SK-N-SH (cell line): ENCODE measurements at regions not wholly inside any gene's neighbourhood (a gene's known extent, or its start where the extent isn't known, plus 50 kb on each side); places are given as distances from the start of the nearest gene placed in this dataset.
A peak's percentile ranks its signal among the peaks of the same experiment; 100 is the strongest.

ENCODE experiments used
- CTCF ChIA-PET: fragments of 300-600, 350-600 bp; formaldehyde crosslinking; extraction: SDS; loops from one replicate; lab custom pipeline; 2021; lab: Yijun Ruan, JAX
- POLR2A ChIA-PET: fragments of 350-600 bp; sonication (Branson Sonifier 250); formaldehyde crosslinking; extraction: SDS; loops from one replicate; lab custom pipeline; 2020; ENCODE audit warnings: antibody characterized with exemption, inconsistent platforms; lab: Yijun Ruan, JAX
- DNase-seq: peaks from one replicate; pipeline ENCODE4 v3.0.0; 2012
- H2AFZ ChIP-seq: fragments of 200-600 bp; sonication (generic); 2 replicates; pipeline ENCODE4 v1.8.1; 2016; ENCODE audit warnings: antibody characterized with exemption, mild to moderate bottlenecking, low read depth
- H3F3A ChIP-seq: fragments of 200-600 bp; sonication (generic); replicated peaks from 2 replicates; pipeline ENCODE3; 2016; ENCODE audit warnings: antibody characterized with exemption, mild to moderate bottlenecking; ENCODE audit not compliant: insufficient read depth
- H3K27ac ChIP-seq, 2 experiments: fragments of 200-500 bp in 1 of 2; fragments of 200-600 bp in 1 of 2; sonication (Bioruptor generic) in 1 of 2; sonication (generic), shearing (Covaris generic) in 1 of 2; 2 replicates each; pipeline versions ENCODE4 v1.5.1 to v1.6.1; 2014 to 2016; ENCODE audit warnings: low read depth in 2 of 2, inconsistent platforms in 1 of 2, low read length in 1 of 2, mild to moderate bottlenecking in 1 of 2, mixed read lengths in 1 of 2
- H3K27me3 ChIP-seq: fragments of 200-600 bp; sonication (generic), shearing (Covaris generic); 2 replicates; pipeline ENCODE4 v1.6.1; 2016; ENCODE audit warnings: mixed run types; ENCODE audit not compliant: insufficient read depth
- H3K36me3 ChIP-seq, 2 experiments: fragments of 200-500 bp in 1 of 2; fragments of 200-600 bp in 1 of 2; sonication (Bioruptor generic) in 1 of 2; sonication (generic) in 1 of 2; replicated peaks in 1 of 2; 2 replicates each; pipeline versions ENCODE3 to v1.5.1; 2014 to 2016; ENCODE audit warnings: low read length in 1 of 2, mild to moderate bottlenecking in 1 of 2; ENCODE audit not compliant: insufficient read depth in 2 of 2, control insufficient read depth in 1 of 2
- H3K4me1 ChIP-seq, 2 experiments: fragments of 200-500 bp in 1 of 2; fragments of 200-600 bp in 1 of 2; sonication (Bioruptor generic) in 1 of 2; sonication (generic), shearing (Covaris generic) in 1 of 2; 2 replicates each; pipeline versions ENCODE4 v1.5.1 to v1.6.1; 2014 to 2016; ENCODE audit warnings: low read depth in 1 of 2, low read length in 1 of 2, mixed run types in 1 of 2; ENCODE audit not compliant: insufficient read depth in 2 of 2, control insufficient read depth in 1 of 2
- H3K4me2 ChIP-seq: fragments of 200-600 bp; sonication (generic), shearing (Covaris generic); 2 replicates; pipeline ENCODE4 v1.6.1; 2017; ENCODE audit warnings: mixed run types
- H3K4me3 ChIP-seq, 2 experiments: fragments of 200-500 bp in 1 of 2; fragments of 200-600 bp in 1 of 2; sonication (Bioruptor generic) in 1 of 2; sonication (generic), shearing (Covaris generic) in 1 of 2; 2 replicates each; pipeline versions ENCODE4 v1.5.1 to v1.8.1; 2014 to 2016; ENCODE audit warnings: low read depth in 2 of 2, inconsistent platforms in 1 of 2, low read length in 1 of 2, mild to moderate bottlenecking in 1 of 2, mixed read lengths in 1 of 2, moderate library complexity in 1 of 2
- H3K79me2 ChIP-seq: fragments of 200-600 bp; sonication (generic); 2 replicates; pipeline ENCODE4 v1.8.1; 2017; ENCODE audit warnings: mild to moderate bottlenecking; ENCODE audit not compliant: insufficient read depth
- H3K9ac ChIP-seq: fragments of 200-600 bp; sonication (generic); 2 replicates; pipeline ENCODE4 v1.6.1; 2017; ENCODE audit warnings: mixed run types
- H3K9me2 ChIP-seq: fragments of 200-600 bp; sonication (generic); 2 replicates; pipeline ENCODE4 v1.6.1; 2017; ENCODE audit warnings: mixed run types
- H3K9me3 ChIP-seq: fragments of 200-600 bp; sonication (generic); 2 replicates; pipeline ENCODE4 v1.6.1; 2017; ENCODE audit warnings: mixed run types, mild to moderate bottlenecking, moderate library complexity
- H4K20me1 ChIP-seq: fragments of 200-600 bp; sonication (generic); 2 replicates; pipeline ENCODE4 v1.6.1; 2017; ENCODE audit warnings: mild to moderate bottlenecking, mixed run types; ENCODE audit not compliant: insufficient read depth
- ELF1 ChIP-seq: IDR thresholded peaks from 2 replicates; pipeline ENCODE4 v1.4.0; 2012
- FOSL2 ChIP-seq: IDR thresholded peaks from 2 replicates; pipeline ENCODE4 v1.4.0; 2012; ENCODE audit warnings: low read depth, mild to moderate bottlenecking, moderate library complexity, borderline replicate concordance
- JUND ChIP-seq: IDR thresholded peaks from 2 replicates; pipeline ENCODE4 v1.4.0; 2012
- MXI1 ChIP-seq: IDR thresholded peaks from 2 replicates; pipeline ENCODE4 v1.6.1; 2012; ENCODE audit warnings: mild to moderate bottlenecking, low read depth, low read length, improper control_type of control experiment
- RAD21 ChIP-seq: IDR thresholded peaks from 2 replicates; pipeline ENCODE4 v1.6.1; 2012; ENCODE audit warnings: mild to moderate bottlenecking, low read length
- RCOR1 ChIP-seq: fragments of 150-350 bp; IDR thresholded peaks from 2 replicates; pipeline ENCODE4 v1.6.1; 2017; ENCODE audit warnings: antibody characterized with exemption, low read length
- SIN3A ChIP-seq: IDR thresholded peaks from 2 replicates; pipeline ENCODE4 v1.6.1; 2012; ENCODE audit warnings: low read depth, mild to moderate bottlenecking, low read length, moderate library complexity, borderline replicate concordance
- SMC3 ChIP-seq: IDR thresholded peaks from 2 replicates; pipeline ENCODE4 v1.6.1; 2012; ENCODE audit warnings: low read depth, low read length, improper control_type of control experiment
- TCF12 ChIP-seq: IDR thresholded peaks from 2 replicates; pipeline ENCODE4 v1.4.0; 2012
- WGBS: methylation state at CpG from one replicate; pipeline ENCODE4 v1.1.6; 2017; ENCODE audit warnings: low lambda C conversion rate; 5-methylcytosine and 5-hydroxymethylcytosine counted together
- TF ChIP-seq, protein P1 (sequence below): fragments of 200-600 bp; sonication (generic); IDR thresholded peaks from 2 replicates; pipeline ENCODE4 v1.6.1; 2017; ENCODE audit warnings: antibody characterized with exemption, mild to moderate bottlenecking, moderate library complexity
- TF ChIP-seq, protein P2 (sequence below): fragments of 150-350 bp; IDR thresholded peaks from 2 replicates; pipeline ENCODE4 v1.6.1; 2017; ENCODE audit warnings: antibody characterized with exemption, low read length, low read depth, borderline replicate concordance
- TF ChIP-seq, protein P3 (sequence below): IDR thresholded peaks from 2 replicates; pipeline ENCODE4 v1.6.1; 2012; ENCODE audit warnings: mild to moderate bottlenecking, low read depth, low read length, moderate library complexity
- TF ChIP-seq, protein P4 (sequence below): IDR thresholded peaks from 2 replicates; pipeline ENCODE4; 2012

DNA sequence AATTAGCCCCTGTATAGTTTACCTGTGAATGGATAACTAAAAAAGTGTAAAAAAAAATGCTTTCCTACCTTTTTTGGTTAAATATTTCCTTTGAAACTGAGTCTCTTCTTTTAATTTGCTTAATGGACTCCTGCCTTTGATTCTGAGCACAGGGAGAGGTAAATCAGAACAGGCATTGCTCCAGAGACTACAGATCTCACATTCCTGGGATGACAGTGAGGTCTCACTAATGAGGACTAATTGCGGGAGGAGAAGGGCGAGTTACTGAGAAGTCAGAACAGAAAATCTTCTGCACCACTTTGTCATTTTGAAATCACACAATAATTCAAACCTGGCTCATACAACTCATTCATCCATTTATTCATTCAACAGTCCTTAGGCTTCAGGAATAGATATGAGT lies 437.0 kb upstream of the ASIC2 start (continued):
- TF ChIP-seq, protein P1, sequence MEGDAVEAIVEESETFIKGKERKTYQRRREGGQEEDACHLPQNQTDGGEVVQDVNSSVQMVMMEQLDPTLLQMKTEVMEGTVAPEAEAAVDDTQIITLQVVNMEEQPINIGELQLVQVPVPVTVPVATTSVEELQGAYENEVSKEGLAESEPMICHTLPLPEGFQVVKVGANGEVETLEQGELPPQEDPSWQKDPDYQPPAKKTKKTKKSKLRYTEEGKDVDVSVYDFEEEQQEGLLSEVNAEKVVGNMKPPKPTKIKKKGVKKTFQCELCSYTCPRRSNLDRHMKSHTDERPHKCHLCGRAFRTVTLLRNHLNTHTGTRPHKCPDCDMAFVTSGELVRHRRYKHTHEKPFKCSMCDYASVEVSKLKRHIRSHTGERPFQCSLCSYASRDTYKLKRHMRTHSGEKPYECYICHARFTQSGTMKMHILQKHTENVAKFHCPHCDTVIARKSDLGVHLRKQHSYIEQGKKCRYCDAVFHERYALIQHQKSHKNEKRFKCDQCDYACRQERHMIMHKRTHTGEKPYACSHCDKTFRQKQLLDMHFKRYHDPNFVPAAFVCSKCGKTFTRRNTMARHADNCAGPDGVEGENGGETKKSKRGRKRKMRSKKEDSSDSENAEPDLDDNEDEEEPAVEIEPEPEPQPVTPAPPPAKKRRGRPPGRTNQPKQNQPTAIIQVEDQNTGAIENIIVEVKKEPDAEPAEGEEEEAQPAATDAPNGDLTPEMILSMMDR, result no peak

DNA sequence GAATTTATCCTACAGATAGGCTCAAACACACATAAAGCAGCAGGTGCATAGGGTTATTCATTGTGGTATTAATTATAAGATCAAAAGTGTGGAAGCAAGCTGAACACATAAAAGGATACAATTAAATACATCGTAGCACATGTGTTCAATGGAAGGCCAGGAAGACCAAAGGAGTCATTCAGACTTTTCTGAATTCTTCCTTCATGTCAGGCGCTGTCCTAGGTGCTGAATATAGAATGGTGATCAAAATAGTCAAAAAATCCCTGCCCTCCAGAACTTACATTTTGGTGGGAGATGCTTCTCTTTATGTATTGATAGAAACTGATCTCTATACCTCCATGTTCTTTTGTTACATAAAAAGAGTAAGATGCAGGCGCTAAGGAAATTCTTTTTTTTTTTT lies 439.0 kb upstream of the ASIC2 start:
- DNase-seq, result no peak
- Histone ChIP-seq H3K36me3 (no peaks in the 10 kb centered on the region), H2AFZ (no peak overlapping the region), H3K4me1 (no peaks in the 10 kb centered on the region), H3K4me3 (no peak overlapping the region), H3K27me3 (no peaks in the 10 kb centered on the region), H4K20me1 (no peaks in the 10 kb centered on the region), H3K9me3 (no peaks in the 10 kb centered on the region), H3K4me2 (no peak overlapping the region), H3K9ac (no peak overlapping the region), H3K79me2 (no peaks in the 10 kb centered on the region), H3K9me2 (no peaks in the 10 kb centered on the region), H3F3A (no peaks in the 10 kb centered on the region), H3K27ac (no peak overlapping the region)
- WGBS, result 51% methylated on average over 3 of the region's 3 CpGs
- ChIA-PET POLR2A (no interaction called here), CTCF (interaction anchor here (0.5 to 3.4 kb wide), 3 partner anchors 12 to 19 kb away, joined by 3 to 26 read pairs (median 3); no protein-coding TSS in a partner anchor)
- TF ChIP-seq, protein P2, sequence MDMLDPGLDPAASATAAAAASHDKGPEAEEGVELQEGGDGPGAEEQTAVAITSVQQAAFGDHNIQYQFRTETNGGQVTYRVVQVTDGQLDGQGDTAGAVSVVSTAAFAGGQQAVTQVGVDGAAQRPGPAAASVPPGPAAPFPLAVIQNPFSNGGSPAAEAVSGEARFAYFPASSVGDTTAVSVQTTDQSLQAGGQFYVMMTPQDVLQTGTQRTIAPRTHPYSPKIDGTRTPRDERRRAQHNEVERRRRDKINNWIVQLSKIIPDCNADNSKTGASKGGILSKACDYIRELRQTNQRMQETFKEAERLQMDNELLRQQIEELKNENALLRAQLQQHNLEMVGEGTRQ, result no peak
- no peak for TF ChIP-seq SIN3A
- TF ChIP-seq, protein P3, sequence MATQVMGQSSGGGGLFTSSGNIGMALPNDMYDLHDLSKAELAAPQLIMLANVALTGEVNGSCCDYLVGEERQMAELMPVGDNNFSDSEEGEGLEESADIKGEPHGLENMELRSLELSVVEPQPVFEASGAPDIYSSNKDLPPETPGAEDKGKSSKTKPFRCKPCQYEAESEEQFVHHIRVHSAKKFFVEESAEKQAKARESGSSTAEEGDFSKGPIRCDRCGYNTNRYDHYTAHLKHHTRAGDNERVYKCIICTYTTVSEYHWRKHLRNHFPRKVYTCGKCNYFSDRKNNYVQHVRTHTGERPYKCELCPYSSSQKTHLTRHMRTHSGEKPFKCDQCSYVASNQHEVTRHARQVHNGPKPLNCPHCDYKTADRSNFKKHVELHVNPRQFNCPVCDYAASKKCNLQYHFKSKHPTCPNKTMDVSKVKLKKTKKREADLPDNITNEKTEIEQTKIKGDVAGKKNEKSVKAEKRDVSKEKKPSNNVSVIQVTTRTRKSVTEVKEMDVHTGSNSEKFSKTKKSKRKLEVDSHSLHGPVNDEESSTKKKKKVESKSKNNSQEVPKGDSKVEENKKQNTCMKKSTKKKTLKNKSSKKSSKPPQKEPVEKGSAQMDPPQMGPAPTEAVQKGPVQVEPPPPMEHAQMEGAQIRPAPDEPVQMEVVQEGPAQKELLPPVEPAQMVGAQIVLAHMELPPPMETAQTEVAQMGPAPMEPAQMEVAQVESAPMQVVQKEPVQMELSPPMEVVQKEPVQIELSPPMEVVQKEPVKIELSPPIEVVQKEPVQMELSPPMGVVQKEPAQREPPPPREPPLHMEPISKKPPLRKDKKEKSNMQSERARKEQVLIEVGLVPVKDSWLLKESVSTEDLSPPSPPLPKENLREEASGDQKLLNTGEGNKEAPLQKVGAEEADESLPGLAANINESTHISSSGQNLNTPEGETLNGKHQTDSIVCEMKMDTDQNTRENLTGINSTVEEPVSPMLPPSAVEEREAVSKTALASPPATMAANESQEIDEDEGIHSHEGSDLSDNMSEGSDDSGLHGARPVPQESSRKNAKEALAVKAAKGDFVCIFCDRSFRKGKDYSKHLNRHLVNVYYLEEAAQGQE, result peak; percentile 92

DNA sequence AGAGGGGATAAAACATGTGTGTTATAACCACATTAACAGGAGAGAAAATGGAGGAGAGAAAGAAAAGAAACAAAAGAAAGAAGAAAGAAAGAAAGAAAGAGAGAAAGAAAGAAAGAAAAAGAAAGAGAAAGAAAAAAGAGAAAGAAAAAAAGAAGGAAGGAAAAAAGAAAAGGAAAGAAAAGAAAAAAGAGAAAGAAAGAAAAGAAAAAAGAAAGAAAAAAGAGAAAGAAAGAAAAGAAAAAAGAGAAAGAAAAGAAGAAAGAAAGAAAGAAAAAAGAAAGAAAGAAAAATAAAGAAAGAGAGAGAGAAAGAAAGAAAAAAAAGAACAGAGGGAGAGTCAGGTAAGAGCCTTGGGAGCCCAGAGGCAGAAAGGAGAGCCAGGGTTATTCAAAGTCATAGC lies 446.6 kb upstream of the ASIC2 start:
- Histone ChIP-seq H3K9me3 (no peaks in the 10 kb centered on the region), H3K4me2 (no peak overlapping the region), H3K36me3 (no peaks in the 10 kb centered on the region), H3K9me2 (no peaks in the 10 kb centered on the region), H3F3A (no peaks in the 10 kb centered on the region), H3K4me1 (no peaks in the 10 kb centered on the region), H4K20me1 (no peaks in the 10 kb centered on the region), H3K27me3 (no peaks in the 10 kb centered on the region), H3K79me2 (no peaks in the 10 kb centered on the region), H3K27ac (no peak overlapping the region), H2AFZ (no peak overlapping the region), H3K4me3 (no peak overlapping the region), H3K9ac (no peak overlapping the region)
- ChIA-PET CTCF (interaction anchor here (1.0 to 5.1 kb wide), 3 partner anchors 8 to 14 kb away, joined by 4 to 36 read pairs (median 19); no protein-coding TSS in a partner anchor), POLR2A (no interaction called here)
- DNase-seq, result no peak
- TF ChIP-seq JUND, result no peak
- no peak for TF ChIP-seq TCF12
- TF ChIP-seq RCOR1, result no peak
- TF ChIP-seq, protein P4, sequence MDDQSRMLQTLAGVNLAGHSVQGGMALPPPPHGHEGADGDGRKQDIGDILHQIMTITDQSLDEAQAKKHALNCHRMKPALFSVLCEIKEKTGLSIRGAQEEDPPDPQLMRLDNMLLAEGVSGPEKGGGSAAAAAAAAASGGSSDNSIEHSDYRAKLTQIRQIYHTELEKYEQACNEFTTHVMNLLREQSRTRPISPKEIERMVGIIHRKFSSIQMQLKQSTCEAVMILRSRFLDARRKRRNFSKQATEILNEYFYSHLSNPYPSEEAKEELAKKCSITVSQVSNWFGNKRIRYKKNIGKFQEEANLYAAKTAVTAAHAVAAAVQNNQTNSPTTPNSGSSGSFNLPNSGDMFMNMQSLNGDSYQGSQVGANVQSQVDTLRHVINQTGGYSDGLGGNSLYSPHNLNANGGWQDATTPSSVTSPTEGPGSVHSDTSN, result no peak
- TF ChIP-seq SMC3, result no peak
- TF ChIP-seq RAD21, result no peak
- TF ChIP-seq, protein P2, result no peak
- no peak for TF ChIP-seq FOSL2
- TF ChIP-seq, protein P3, result no peak
- TF ChIP-seq ELF1, result no peak
- TF ChIP-seq MXI1, result no peak
